Psoas muscle (tissue), 7 donors: ENCODE measurements at regions not wholly inside any gene's neighbourhood (a gene's known extent, or its start where the extent isn't known, plus 50 kb on each side); places are given as distances from the start of the nearest gene placed in this dataset.

Experiments
- ATAC-seq, 4 donors: fragments of 200-7000 bp; cut with Tn5 transposase; one replicate each; pipeline ENCODE4 v1.9.1; 2020; ENCODE audit warnings: moderate library complexity in 3 of 4, mild to moderate bottlenecking in 2 of 4
- DNase-seq, 2 donors: peaks; one replicate each; pipeline ENCODE4 v3.0.0-alpha.2; 2020
- H3K27ac ChIP-seq: fragments of 200-600 bp; one replicate; pipeline ENCODE4 v1.8.0; 2022
- H3K27me3 ChIP-seq, 3 donors: fragments of 200-600 bp in 1 of 3; one replicate each; pipeline versions ENCODE4 v1.6.1 to v1.8.0; 2013 to 2022; ENCODE audit warnings: low read length in 2 of 3, mild to moderate bottlenecking in 2 of 3, moderate library complexity in 1 of 3; ENCODE audit not compliant: insufficient read depth in 3 of 3
- H3K36me3 ChIP-seq, 2 donors: fragments of 200-600 bp in 1 of 2; one replicate each; pipeline versions ENCODE4 v1.6.1 to v1.8.0; 2013 to 2022; ENCODE audit warnings: low read depth in 1 of 2, mild to moderate bottlenecking in 1 of 2, moderate library complexity in 1 of 2; ENCODE audit not compliant: insufficient read depth in 1 of 2
- H3K4me1 ChIP-seq: fragments of 200-600 bp; one replicate; pipeline ENCODE4 v1.8.0; 2022
- H3K4me3 ChIP-seq: fragments of 200-600 bp; one replicate; pipeline ENCODE4 v1.8.0; 2022; ENCODE audit warnings: mild to moderate bottlenecking
- H3K9me3 ChIP-seq: fragments of 200-600 bp; one replicate; pipeline ENCODE4 v1.8.0; 2022
- CTCF ChIP-seq: fragments of 200-600 bp; IDR thresholded peaks from one replicate; pipeline ENCODE4 v1.8.0; 2022; ENCODE audit warnings: antibody characterized with exemption
- WGBS, 3 donors: extraction: QIAGEN DNeasy Blood & Tissue Kit; methylation state at CpG; one replicate each; pipeline versions ENCODE4 v1.1.6 to v1.1.7; 2013; 5-methylcytosine and 5-hydroxymethylcytosine counted together
- intact Hi-C, 2 donors: fragments of 100-400 bp; cut with DNase I; formaldehyde crosslinking; loops; one replicate each; pipeline versions ENCODE4 v1.11.0 to v1.14.2; 2022
- donor health status: healthy with polysubstance abuse.
- donor health status: DM: no; HTN: no; CAD: no; lungs with moderate emphysema.
- donor health status: Bipolar disorder and iron deficiency.
- donor health status: healthy.
- donor health status: DM: yes; HTN: yes; CAD: no.
- donor health status: DM: no; HTN: no; CAD: no.
- donor health status: DM: yes; HTN: yes; CAD: no.

DNA sequence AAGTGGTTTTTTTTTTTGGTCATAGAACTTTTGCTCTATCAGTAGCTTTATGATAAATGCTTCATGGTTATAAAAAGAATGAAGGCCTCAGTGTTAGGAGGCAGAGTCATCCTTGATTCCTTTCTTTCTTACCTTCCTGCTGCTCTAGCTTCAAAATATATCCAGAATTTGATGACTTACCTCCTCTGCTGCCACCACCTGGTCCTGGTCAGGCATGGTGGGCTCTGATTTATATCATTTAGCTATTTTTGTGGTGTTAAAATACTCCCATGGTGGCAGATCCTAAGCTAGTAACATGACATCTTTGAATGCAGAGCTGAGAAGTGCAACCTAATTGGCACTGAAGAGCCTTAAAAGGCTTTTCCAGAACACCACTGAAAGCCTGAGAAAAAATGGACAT is 508.8 kb upstream of the CDH8 start:
- no peaks in the 10 kb centered on the region for H3K36me3 ChIP-seq
- no peaks in the 10 kb centered on the region for H3K4me1 ChIP-seq
- H3K4me3 ChIP-seq, result no peak overlapping the region
- H3K27ac ChIP-seq, result no peak overlapping the region
- TF ChIP-seq CTCF, result no peak
- intact Hi-C loops, result no loop called here
- ATAC-seq (no peak), DNase-seq (no peak)
- H3K9me3 ChIP-seq, result no peaks in the 10 kb centered on the region
- no peaks in the 10 kb centered on the region for H3K27me3 ChIP-seq

DNA sequence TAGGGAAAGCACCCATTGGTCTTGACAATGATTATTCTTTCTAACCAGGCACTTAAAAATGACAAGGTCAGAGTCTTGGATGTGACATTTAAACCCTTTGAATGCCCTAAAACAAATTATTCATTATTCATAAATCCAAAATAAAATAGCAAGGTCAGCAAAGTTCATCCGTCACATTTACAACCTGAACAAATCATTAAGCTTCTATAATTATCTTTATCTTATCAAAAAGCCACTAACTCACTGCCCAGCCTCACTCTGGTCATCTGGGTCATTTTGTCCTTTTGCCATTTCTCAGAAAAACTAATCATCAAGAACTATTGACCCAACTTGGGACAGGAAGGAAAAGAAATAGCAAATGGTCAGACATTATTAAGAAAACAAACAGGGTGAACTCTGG is 507.3 kb upstream of the CDH8 start:
- ATAC-seq, result no peak
- no peak for TF ChIP-seq CTCF
- Histone ChIP-seq H3K4me3 (no peak overlapping the region), H3K27ac (no peak overlapping the region), H3K4me1 (no peaks in the 10 kb centered on the region), H3K9me3 (no peaks in the 10 kb centered on the region), H3K36me3 (no peaks in the 10 kb centered on the region), H3K27me3 (no peaks in the 10 kb centered on the region)
- 53 to 58% (median 56%) methylated on average over 1 of the region's 1 CpG for WGBS, 3 donors
- DNase-seq, result no peak
- intact Hi-C loops, result no loop called here

DNA sequence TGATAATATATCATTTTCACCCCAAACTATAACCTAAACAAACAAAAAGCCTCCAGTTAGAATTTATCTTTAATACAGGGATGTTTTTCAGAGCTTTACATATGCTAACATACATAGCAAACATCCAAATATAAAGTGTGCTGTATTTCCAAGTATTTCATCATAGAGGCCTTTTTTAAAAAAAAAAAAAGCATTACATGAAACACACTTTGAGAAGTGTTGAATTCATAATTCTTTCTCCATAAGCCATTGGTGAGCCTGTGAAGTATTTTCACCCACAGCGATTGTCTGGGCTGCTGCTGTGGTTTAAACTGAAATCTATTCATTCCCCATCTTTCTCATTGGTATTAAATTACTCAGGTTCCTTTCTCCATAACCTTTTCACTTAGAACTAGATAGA is 503.4 kb upstream of the CDH8 start:
- WGBS, 3 donors, result 37 to 44% (median 44%) methylated on average over 1 of the region's 1 CpG
- H3K36me3 ChIP-seq, result no peaks in the 10 kb centered on the region
- no peak overlapping the region for H3K4me3 ChIP-seq
- intact Hi-C loops, result no loop called here
- H3K27ac ChIP-seq, result no peak overlapping the region
- no peak for TF ChIP-seq CTCF
- no peak for DNase-seq
- no peaks in the 10 kb centered on the region for H3K27me3 ChIP-seq
- H3K4me1 ChIP-seq, result no peaks in the 10 kb centered on the region
- H3K9me3 ChIP-seq, result no peaks in the 10 kb centered on the region
- ATAC-seq, result no peak

DNA sequence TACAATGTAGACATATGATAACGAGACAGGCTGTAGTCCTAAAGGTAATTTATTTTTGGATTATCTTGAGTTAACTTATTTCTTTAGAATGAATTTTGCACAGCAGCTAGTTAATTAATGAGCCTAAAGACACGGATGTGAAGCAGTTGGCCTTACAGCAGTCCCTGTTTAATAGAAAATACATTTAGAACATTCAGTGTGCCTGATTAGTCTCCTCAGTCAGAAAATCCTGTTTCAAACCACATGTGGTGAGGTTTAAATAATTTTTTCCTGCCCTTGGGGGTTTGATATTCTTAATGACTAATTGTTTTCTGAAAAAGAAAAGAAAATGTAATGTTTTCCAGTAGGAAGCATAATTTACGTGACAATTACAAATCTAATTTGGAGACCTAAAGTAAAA is 494.2 kb upstream of the CDH8 start:
- Histone ChIP-seq H3K36me3 (no peaks in the 10 kb centered on the region), H3K9me3 (no peaks in the 10 kb centered on the region), H3K4me1 (no peaks in the 10 kb centered on the region), H3K27me3 (no peaks in the 10 kb centered on the region), H3K27ac (no peak overlapping the region), H3K4me3 (no peak overlapping the region)
- no peak for TF ChIP-seq CTCF
- intact Hi-C loops, result no loop called here
- ATAC-seq (no peak), DNase-seq (no peak)
- 70 to 77% (median 73%) methylated on average over 3 of the region's 3 CpGs for WGBS, 3 donors

- Histone ChIP-seq H3K27me3 (no peaks in the 10 kb centered on the region), H3K36me3 (no peaks in the 10 kb centered on the region), H3K4me3 (no peak overlapping the region), H3K4me1 (no peaks in the 10 kb centered on the region), H3K27ac (no peak overlapping the region), H3K9me3 (no peaks in the 10 kb centered on the region)
- no peak for TF ChIP-seq CTCF
- ATAC-seq (no peak), DNase-seq (no peak)
- intact Hi-C loops, result no loop called here
- 46 to 51% (median 51%) methylated on average over 1 of the region's 1 CpG for WGBS, 3 donors
Measured at GRCh38 chr16:62516001-62516400, 479.8 kb upstream of the CDH8 start.
